Body of pancreas (tissue), 4 donors: ENCODE measurements at regions not wholly inside any gene's neighbourhood (a gene's known extent, or its start where the extent isn't known, plus 50 kb on each side); places are given as distances from the start of the nearest gene placed in this dataset.

Experiments
- ATAC-seq: fragments of 150-250 bp; one replicate; pipeline ENCODE4 v1.9.1; 2016
- DNase-seq, 4 donors: peaks; one replicate each; pipeline ENCODE4 v3.0.0-alpha.2; 2019
- H3K27ac ChIP-seq, 4 donors: fragments of 200-600 bp; sonication (generic); 1 replicate in 3 of 4; 2 replicates in 1 of 4; pipeline versions ENCODE4 v1.5.1 to v1.6.1; 2016 to 2019; ENCODE audit warnings: mild to moderate bottlenecking in 1 of 4, mixed read lengths in 1 of 4, moderate library complexity in 1 of 4
- H3K27me3 ChIP-seq, 2 donors: fragments of 200-600 bp; sonication (generic); one replicate each; pipeline ENCODE4 v1.6.0; 2016; ENCODE audit warnings: mild to moderate bottlenecking in 1 of 2
- H3K36me3 ChIP-seq, 2 donors: fragments of 200-600 bp; sonication (generic); replicated peaks in 1 of 2; 2 replicates each; pipeline ENCODE4 v1.5.1; 2016; ENCODE audit warnings: low read depth in 2 of 2; ENCODE audit not compliant: insufficient read depth in 1 of 2
- H3K4me1 ChIP-seq: fragments of 200-600 bp; sonication (generic); one replicate; pipeline ENCODE4 v1.6.0; 2016
- H3K4me3 ChIP-seq, 2 donors: fragments of 200-600 bp; sonication (generic); 1 replicate in 1 of 2; 2 replicates in 1 of 2; pipeline ENCODE4 v1.5.1; 2016 to 2019
- H3K9me3 ChIP-seq, 3 donors: fragments of 200-600 bp; sonication (generic); 1 replicate in 2 of 3; 2 replicates in 1 of 3; pipeline ENCODE4 v1.5.1; 2016
- POLR2A ChIP-seq, 3 donors: fragments of 450-650 bp; IDR thresholded peaks; one replicate each; pipeline ENCODE4 v1.6.1; 2016; ENCODE audit warnings: antibody characterized with exemption in 3 of 3, mild to moderate bottlenecking in 2 of 3
- WGBS, 2 donors: methylation state at CpG; one replicate each; pipeline ENCODE4 v1.1.5; 2017; 5-methylcytosine and 5-hydroxymethylcytosine counted together
- intact Hi-C: fragments of 100-400 bp; cut with DNase I; formaldehyde crosslinking; loops from one replicate; pipeline ENCODE4 v1.15.1; 2023
- TF ChIP-seq, protein P1 (sequence below), 7 experiments: fragments of 450-650 bp in 4 of 7; fragments of 200-600 bp in 3 of 7; sonication (generic) in 3 of 7; IDR thresholded peaks; one replicate each; pipeline ENCODE4 v1.5.1; 2016 to 2019; ENCODE audit warnings: antibody characterized with exemption in 7 of 7

DNA sequence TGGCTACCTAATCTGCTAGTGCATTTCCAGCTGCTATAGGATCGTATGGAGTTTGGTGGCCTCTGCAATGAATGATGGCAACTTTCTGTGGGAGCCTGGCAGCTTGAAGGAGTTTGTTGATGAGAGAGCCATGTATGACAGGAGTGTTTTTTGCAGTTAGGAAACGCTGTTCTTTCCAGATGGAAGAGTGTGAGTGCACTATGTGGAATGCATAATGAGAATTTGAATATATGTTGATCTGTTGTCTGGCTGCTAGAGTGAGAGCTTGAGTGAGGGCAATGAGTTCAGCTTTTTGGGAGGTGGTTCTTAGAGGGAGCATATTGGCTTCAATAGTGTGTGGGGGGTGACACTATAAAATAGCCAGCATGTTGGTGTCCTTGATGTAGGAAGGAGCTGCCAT, 51.0 kb upstream of the APOBEC4 start:
- ATAC-seq (no peak), DNase-seq (no peak)
- H3K4me3 ChIP-seq = no peak overlapping the region
- intact Hi-C loops = no loop called here
- no peaks in the 10 kb centered on the region for H3K36me3 ChIP-seq
- WGBS, 2 donors = 71% methylated on average over 2 of the region's 2 CpGs
- TF ChIP-seq, protein P1, sequence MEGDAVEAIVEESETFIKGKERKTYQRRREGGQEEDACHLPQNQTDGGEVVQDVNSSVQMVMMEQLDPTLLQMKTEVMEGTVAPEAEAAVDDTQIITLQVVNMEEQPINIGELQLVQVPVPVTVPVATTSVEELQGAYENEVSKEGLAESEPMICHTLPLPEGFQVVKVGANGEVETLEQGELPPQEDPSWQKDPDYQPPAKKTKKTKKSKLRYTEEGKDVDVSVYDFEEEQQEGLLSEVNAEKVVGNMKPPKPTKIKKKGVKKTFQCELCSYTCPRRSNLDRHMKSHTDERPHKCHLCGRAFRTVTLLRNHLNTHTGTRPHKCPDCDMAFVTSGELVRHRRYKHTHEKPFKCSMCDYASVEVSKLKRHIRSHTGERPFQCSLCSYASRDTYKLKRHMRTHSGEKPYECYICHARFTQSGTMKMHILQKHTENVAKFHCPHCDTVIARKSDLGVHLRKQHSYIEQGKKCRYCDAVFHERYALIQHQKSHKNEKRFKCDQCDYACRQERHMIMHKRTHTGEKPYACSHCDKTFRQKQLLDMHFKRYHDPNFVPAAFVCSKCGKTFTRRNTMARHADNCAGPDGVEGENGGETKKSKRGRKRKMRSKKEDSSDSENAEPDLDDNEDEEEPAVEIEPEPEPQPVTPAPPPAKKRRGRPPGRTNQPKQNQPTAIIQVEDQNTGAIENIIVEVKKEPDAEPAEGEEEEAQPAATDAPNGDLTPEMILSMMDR (IDR thresholded peaks at IDR 0.05) = no peak
- TF ChIP-seq POLR2A (IDR thresholded peaks at IDR 0.05) = no peak
- no peaks in the 10 kb centered on the region for H3K9me3 ChIP-seq
- no peaks in the 10 kb centered on the region for H3K27me3 ChIP-seq
- H3K4me1 ChIP-seq = peaks cover 4% of the 10 kb centered on the region
- H3K27ac ChIP-seq = no peak overlapping the region
